Panc1 (cell line): ENCODE measurements at regions not wholly inside any gene's neighbourhood (a gene's known extent, or its start where the extent isn't known, plus 50 kb on each side); places are given as distances from the start of the nearest gene placed in this dataset.

Experiments
- ATAC-seq: fragments of 200-7000 bp; cut with Tn5 transposase; 2 replicates; pipeline ENCODE4 v1.9.1; 2020; ENCODE audit warnings: mild to moderate bottlenecking, moderate library complexity
- BruUV-seq: library from RNA; stranded (reverse); fragments of 400-500 nt; replicated peaks from 2 replicates; lab custom pipeline; 2021; lab: Mats Ljungman, UMichigan
- CTCF ChIA-PET: fragments of 300-600 bp; sonication (Branson Sonifier 250); formaldehyde crosslinking; loops from one replicate; lab custom pipeline; 2022; ENCODE audit warnings: antibody characterized with exemption; lab: Charles Lee
- POLR2A ChIA-PET: fragments of 300-600 bp; sonication (Branson Sonifier 250); formaldehyde crosslinking; loops from one replicate; lab custom pipeline; 2022; ENCODE audit warnings: antibody characterized with exemption; lab: Charles Lee
- DNase-seq: peaks from one replicate; pipeline ENCODE4 v3.0.0-alpha.2; 2010; ENCODE audit warnings: low read depth, low spot score
- H3K27ac ChIP-seq: 2 replicates; pipeline ENCODE4 v1.5.1; 2011; ENCODE audit warnings: mild to moderate bottlenecking, low read length, inconsistent platforms
- H3K27me3 ChIP-seq: fragments of 200-500 bp; sonication (Bioruptor generic); 2 replicates; pipeline ENCODE4 v1.6.0; 2014; ENCODE audit warnings: low read length, inconsistent platforms; ENCODE audit not compliant: control insufficient read depth, insufficient read depth
- H3K36me3 ChIP-seq: fragments of 200-500 bp; sonication (Bioruptor generic); 2 replicates; pipeline ENCODE4 v1.5.1; 2014; ENCODE audit warnings: inconsistent platforms, mild to moderate bottlenecking, low read length, moderate library complexity; ENCODE audit not compliant: control insufficient read depth, insufficient read depth
- H3K4me1 ChIP-seq: 2 replicates; pipeline ENCODE4 v1.5.1; 2011; ENCODE audit warnings: inconsistent platforms, mild to moderate bottlenecking, low read length, moderate library complexity; ENCODE audit not compliant: control insufficient read depth, insufficient read depth
- H3K4me3 ChIP-seq, 2 experiments: 2 replicates each; pipeline ENCODE4 v1.5.1; 2011 to 2012; ENCODE audit warnings: low read depth in 2 of 2, low read length in 2 of 2, mild to moderate bottlenecking in 2 of 2, inconsistent platforms in 1 of 2, moderate library complexity in 1 of 2
- H3K9me3 ChIP-seq: fragments of 200-500 bp; sonication (Bioruptor generic); 2 replicates; pipeline ENCODE4 v1.5.1; 2014; ENCODE audit warnings: low read depth, mild to moderate bottlenecking, inconsistent platforms, low read length, moderate library complexity; ENCODE audit not compliant: control insufficient read depth, insufficient read depth
- POLR2AphosphoS5 ChIP-seq: IDR thresholded peaks from 2 replicates; pipeline ENCODE4 v1.6.1; 2012; ENCODE audit warnings: mild to moderate bottlenecking, low read depth, low read length, moderate library complexity
- SIN3A ChIP-seq: IDR thresholded peaks from 2 replicates; pipeline ENCODE4 v1.6.1; 2012; ENCODE audit warnings: low read depth, mild to moderate bottlenecking, low read length, moderate library complexity, borderline replicate concordance; ENCODE audit not compliant: insufficient read depth
- TCF7L2 ChIP-seq: IDR thresholded peaks from 2 replicates; pipeline ENCODE4 v1.6.1; 2011; ENCODE audit warnings: mild to moderate bottlenecking, low read depth, low read length, inconsistent platforms
- in situ Hi-C: cut with HindIII; loops from 2 replicates; pipeline ENCODE4 v1.10.0; 2016; ENCODE audit warnings: low sequenced_read_pairs, low pct_unique_long_range_greater_than_20kb
- intact Hi-C: fragments of 100-400 bp; cut with micrococcal nuclease; formaldehyde crosslinking; loops from one replicate; pipeline ENCODE4 v1.10.0; 2022; ENCODE audit not compliant: unreplicated experiment
- TF ChIP-seq, protein P1 (sequence below), 2 experiments: IDR thresholded peaks; 2 replicates each; pipeline ENCODE4 v1.6.1; 2011 to 2012; ENCODE audit warnings: low read depth in 2 of 2, control low read depth in 1 of 2, low read length in 1 of 2, mild to moderate bottlenecking in 1 of 2, moderate library complexity in 1 of 2; ENCODE audit not compliant: insufficient read depth in 1 of 2
- TF ChIP-seq, protein P2 (sequence below): fragments of 450-650 bp; IDR thresholded peaks from 2 replicates; pipeline ENCODE4 v1.5.1; 2017; ENCODE audit warnings: mild to moderate bottlenecking

DNA sequence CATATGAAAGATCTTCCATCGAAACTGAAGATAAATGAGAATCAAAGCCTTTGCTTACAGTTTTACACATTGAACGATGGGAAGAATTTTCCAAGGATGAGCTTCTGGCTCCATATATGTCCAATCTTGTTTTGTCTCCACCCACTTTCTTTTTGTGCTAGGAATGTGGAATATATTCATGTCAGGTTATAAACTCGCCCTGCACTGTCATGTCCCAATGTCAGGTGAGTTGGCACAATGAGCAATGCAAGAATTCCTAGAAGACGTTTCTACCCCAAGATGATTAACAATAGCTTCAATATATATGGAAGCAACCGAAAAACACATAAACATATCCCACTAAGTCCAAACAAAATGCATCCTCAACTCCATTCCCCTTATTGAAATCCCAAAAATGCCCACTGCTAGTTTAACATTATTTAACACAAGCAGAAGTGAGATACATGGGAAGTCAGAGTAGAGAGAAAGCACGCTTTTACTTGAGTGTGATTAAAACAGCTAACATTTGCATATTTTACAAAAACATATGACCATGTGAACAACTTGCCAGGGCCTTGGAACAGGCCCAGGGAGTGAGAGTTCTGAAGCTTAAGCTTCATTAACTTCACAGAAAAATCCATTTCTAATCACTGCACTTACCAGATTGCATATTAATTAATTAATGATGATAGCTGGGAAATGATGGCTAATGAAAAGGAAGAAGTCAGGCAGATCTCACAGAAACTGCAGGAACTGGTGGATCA, 233.9 kb downstream of the GXYLT1 start:
- no peaks in the 10 kb centered on the region for H3K4me1 ChIP-seq
- no peak for DNase-seq
- H3K36me3 ChIP-seq, result no peaks in the 10 kb centered on the region
- no peak overlapping the region for H3K27ac ChIP-seq
- ATAC-seq, result no peak
- intact Hi-C loops, result no loop called here
- no peaks in the 10 kb centered on the region for H3K27me3 ChIP-seq
- TF ChIP-seq POLR2AphosphoS5, result no peak
- POLR2A ChIA-PET, result no interaction called here
- in situ Hi-C loops, result no loop called here
- CTCF ChIA-PET, result no interaction called here
- no peak overlapping the region for H3K4me3 ChIP-seq
- no TSS peak for BruUV-seq
- no peaks in the 10 kb centered on the region for H3K9me3 ChIP-seq

DNA sequence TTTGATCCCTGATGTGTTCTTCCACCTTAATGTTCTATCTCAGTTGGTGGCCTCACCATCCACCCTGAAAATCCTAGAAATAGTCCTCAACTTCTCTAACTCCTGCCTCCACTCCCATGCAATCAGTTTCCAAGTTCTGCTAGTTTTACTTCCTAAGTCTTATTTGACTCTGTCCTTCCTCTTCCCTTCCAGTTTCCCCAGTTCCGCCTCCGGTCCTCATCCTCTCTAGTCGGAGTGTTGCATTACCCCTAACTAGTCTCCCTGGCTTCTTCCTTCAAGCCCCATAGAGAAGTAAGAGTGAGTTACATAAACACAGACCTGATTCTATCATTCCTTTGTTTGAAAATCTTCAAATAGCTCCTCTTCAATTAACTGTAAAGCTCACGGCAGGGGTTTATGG, 236.5 kb downstream of the GXYLT1 start:
- intact Hi-C loops (no loop called here), in situ Hi-C loops (no loop called here)
- no TSS peak for BruUV-seq
- ATAC-seq (no peak), DNase-seq (no peak)
- no peak overlapping the region for H3K27ac ChIP-seq
- H3K36me3 ChIP-seq, result no peaks in the 10 kb centered on the region
- no peaks in the 10 kb centered on the region for H3K27me3 ChIP-seq
- no peak overlapping the region for H3K4me3 ChIP-seq
- TF ChIP-seq, protein P1, sequence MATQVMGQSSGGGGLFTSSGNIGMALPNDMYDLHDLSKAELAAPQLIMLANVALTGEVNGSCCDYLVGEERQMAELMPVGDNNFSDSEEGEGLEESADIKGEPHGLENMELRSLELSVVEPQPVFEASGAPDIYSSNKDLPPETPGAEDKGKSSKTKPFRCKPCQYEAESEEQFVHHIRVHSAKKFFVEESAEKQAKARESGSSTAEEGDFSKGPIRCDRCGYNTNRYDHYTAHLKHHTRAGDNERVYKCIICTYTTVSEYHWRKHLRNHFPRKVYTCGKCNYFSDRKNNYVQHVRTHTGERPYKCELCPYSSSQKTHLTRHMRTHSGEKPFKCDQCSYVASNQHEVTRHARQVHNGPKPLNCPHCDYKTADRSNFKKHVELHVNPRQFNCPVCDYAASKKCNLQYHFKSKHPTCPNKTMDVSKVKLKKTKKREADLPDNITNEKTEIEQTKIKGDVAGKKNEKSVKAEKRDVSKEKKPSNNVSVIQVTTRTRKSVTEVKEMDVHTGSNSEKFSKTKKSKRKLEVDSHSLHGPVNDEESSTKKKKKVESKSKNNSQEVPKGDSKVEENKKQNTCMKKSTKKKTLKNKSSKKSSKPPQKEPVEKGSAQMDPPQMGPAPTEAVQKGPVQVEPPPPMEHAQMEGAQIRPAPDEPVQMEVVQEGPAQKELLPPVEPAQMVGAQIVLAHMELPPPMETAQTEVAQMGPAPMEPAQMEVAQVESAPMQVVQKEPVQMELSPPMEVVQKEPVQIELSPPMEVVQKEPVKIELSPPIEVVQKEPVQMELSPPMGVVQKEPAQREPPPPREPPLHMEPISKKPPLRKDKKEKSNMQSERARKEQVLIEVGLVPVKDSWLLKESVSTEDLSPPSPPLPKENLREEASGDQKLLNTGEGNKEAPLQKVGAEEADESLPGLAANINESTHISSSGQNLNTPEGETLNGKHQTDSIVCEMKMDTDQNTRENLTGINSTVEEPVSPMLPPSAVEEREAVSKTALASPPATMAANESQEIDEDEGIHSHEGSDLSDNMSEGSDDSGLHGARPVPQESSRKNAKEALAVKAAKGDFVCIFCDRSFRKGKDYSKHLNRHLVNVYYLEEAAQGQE (IDR thresholded peaks at IDR 0.05; ENCODE audit: insufficient read depth in 1 of 2, low read depth in 2 of 2, low read length in 1 of 2), result no peak
- TF ChIP-seq POLR2AphosphoS5, result no peak
- no peak for TF ChIP-seq SIN3A
- TF ChIP-seq TCF7L2, result no peak
- TF ChIP-seq, protein P2, sequence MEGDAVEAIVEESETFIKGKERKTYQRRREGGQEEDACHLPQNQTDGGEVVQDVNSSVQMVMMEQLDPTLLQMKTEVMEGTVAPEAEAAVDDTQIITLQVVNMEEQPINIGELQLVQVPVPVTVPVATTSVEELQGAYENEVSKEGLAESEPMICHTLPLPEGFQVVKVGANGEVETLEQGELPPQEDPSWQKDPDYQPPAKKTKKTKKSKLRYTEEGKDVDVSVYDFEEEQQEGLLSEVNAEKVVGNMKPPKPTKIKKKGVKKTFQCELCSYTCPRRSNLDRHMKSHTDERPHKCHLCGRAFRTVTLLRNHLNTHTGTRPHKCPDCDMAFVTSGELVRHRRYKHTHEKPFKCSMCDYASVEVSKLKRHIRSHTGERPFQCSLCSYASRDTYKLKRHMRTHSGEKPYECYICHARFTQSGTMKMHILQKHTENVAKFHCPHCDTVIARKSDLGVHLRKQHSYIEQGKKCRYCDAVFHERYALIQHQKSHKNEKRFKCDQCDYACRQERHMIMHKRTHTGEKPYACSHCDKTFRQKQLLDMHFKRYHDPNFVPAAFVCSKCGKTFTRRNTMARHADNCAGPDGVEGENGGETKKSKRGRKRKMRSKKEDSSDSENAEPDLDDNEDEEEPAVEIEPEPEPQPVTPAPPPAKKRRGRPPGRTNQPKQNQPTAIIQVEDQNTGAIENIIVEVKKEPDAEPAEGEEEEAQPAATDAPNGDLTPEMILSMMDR, result no peak
- no peaks in the 10 kb centered on the region for H3K9me3 ChIP-seq
- ChIA-PET CTCF (no interaction called here), POLR2A (no interaction called here)
- no peaks in the 10 kb centered on the region for H3K4me1 ChIP-seq

DNA sequence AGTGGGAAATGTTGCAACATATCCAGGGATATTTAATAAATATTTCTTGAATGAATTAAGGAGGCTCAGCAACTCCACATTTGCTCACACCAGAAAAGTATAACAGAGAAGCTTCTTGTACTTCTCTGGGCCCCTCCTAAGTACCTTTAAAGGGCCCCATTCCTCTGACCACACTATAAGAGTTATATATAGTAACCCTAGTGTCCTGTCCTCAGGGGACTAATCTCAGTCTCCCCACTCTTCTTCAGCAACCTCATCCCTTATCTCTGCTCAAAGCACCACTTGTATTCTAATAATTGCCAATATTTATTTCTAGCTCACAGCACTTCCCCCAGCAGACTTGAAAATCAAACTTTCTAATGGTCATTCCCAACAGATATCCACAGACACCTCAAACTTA, 237.1 kb downstream of the GXYLT1 start:
- ChIA-PET CTCF (no interaction called here), POLR2A (no interaction called here)
- intact Hi-C loops (no loop called here), in situ Hi-C loops (no loop called here)
- Histone ChIP-seq H3K27ac (no peak overlapping the region), H3K4me1 (no peaks in the 10 kb centered on the region), H3K36me3 (no peaks in the 10 kb centered on the region), H3K27me3 (no peaks in the 10 kb centered on the region), H3K4me3 (no peak overlapping the region), H3K9me3 (no peaks in the 10 kb centered on the region)
- DNase-seq, result no peak
- no peak for ATAC-seq
- BruUV-seq, result no TSS peak
- TF ChIP-seq TCF7L2 (no peak), POLR2AphosphoS5 (no peak), SIN3A (no peak)
- TF ChIP-seq, protein P1 (IDR thresholded peaks at IDR 0.05; ENCODE audit: insufficient read depth in 1 of 2, low read depth in 2 of 2, low read length in 1 of 2), result no peak
- TF ChIP-seq, protein P2, result no peak
